Glomerular visceral epithelial cell (primary cell): ENCODE measurements at regions not wholly inside any gene's neighbourhood (a gene's known extent, or its start where the extent isn't known, plus 50 kb on each side); places are given as distances from the start of the nearest gene placed in this dataset.

ENCODE experiments used
- DNase-seq: peaks from one replicate; pipeline ENCODE4 v3.0.0-alpha.2; 2016; ENCODE audit errors: extremely low spot score

GRCh38 chr2:21694079-21694878 is 570.5 kb downstream of the TDRD15 start:
- no peak for DNase-seq

DNA sequence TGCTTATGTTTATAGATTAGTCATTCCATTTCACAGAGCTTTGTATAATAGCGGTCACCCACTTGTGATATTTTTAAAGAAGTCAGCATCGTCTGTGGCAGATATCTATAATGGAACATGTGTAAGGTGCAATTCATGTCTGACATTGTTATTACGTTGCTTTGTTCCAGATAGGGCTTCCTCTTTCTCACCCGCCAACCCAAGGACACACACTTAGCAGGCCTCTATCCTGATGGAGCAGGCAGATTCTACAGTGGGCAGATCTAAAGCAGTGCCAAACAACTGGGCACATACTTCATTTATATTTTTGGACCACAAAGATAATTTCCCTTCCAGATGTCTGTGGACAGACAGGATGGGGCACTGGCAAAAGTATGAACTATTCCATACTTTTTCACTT is 573.1 kb downstream of the TDRD15 start:
- no peak for DNase-seq

DNA sequence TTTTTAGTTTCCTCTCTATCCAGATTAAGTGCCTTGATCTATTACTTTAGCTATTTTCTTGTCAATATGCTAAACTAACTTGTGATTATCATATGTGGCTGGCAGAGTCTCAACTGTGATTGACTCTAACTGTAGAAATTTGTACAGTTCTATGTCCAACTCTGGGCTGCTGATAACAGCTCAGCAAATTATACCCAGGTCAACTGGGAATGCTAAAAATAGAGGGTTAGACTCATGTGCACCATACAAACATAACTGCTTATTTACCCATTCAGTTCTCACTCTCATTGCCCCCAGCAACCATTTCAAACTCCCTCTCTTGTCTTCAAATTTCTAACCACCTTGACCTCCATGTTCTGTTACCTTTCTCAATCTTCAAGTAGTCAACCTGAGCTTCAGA is 576.9 kb downstream of the TDRD15 start:
- no peak for DNase-seq

DNA sequence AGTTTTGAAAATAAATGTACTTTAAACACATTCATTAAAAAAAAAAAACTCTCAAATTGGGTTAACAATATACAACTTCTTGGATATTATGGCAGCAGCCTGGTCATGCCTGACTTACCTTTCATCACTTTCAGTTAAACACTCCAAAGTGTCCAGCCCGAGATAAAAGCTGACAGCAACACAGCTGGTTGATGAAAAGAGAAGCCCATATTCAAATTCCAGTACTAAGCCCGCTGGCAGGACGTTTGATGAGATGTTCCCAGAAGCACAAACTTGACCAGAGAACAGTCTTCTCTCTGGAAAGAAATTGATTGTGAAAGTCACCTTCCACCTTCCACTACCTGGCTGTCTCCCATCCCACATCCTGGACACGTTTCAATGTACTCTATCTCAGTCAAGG is 586.3 kb downstream of the TDRD15 start:
- DNase-seq = no peak

- DNase-seq = no peak
Observed at GRCh38 chr2:21710496-21710895, 586.7 kb downstream of the TDRD15 start.

- DNase-seq = no peak
Observed at GRCh38 chr2:21715887-21716286, 592.1 kb downstream of the TDRD15 start.

DNA sequence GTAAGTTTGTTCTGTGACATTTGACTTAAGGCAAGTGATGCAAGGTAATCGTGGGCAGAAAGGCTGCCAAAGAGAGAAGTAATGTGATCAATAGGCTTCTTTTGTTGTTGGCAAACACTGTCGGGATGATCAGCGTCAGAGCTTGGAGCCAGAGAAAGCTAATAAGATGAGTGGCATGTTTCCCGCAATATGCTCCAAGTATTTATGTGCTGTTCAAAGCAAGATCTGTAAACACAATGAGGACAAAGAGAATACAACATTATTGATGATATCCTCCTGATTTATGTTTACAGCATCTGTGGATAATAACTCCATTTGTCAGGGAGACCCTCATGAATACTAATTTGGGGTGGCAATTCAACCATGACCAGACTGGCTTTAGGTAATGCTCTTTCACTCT is 603.3 kb downstream of the TDRD15 start:
- DNase-seq = no peak

DNA sequence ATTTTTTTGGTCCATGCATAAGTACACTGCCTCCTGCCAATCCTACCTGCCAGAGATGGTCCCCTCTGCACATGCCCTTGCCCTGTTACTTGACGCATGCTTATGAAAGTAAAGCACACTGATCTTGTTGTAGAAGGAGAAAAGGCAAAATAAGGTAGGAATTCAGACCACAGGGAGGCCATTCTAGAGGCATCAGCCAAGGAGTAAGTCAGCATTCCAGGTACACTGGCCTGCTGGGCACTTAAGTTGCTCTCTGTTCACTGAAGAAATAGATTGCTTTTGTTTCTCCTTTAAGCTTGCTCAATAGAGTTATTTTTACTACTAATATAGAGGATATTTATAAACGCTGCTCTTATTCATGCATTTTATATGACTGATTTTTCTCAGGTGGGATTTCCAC is 604.4 kb downstream of the TDRD15 start:
- no peak for DNase-seq

DNA sequence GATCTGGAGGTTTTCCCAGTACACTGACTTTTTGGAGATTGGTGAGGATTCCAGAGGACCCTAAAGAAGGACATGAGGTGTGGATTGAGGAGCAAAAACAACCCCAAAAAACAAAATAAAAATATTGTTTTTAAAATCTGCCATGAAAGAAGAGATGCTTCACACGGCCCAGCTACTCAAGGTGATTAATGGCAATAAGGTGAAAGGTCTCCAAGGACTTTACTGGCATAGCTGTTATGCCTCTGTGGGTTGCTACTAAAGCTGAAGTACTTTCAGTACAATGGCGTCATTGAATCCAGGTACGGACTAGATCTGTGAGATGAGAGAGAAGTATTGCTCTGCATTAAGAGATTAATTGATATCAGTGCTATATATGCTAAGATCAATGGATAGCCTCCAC is 606.4 kb downstream of the TDRD15 start:
- no peak for DNase-seq

- DNase-seq = no peak
Observed at GRCh38 chr2:21740484-21740883, 616.7 kb downstream of the TDRD15 start.

GRCh38 chr2:21746499-21746898 is 622.7 kb downstream of the TDRD15 start:
- DNase-seq = no peak

- no peak for DNase-seq
Observed at GRCh38 chr2:21748501-21748900, 624.7 kb downstream of the TDRD15 start.

- no peak for DNase-seq
Observed at GRCh38 chr2:21754164-21754788, 630.5 kb downstream of the TDRD15 start.

DNA sequence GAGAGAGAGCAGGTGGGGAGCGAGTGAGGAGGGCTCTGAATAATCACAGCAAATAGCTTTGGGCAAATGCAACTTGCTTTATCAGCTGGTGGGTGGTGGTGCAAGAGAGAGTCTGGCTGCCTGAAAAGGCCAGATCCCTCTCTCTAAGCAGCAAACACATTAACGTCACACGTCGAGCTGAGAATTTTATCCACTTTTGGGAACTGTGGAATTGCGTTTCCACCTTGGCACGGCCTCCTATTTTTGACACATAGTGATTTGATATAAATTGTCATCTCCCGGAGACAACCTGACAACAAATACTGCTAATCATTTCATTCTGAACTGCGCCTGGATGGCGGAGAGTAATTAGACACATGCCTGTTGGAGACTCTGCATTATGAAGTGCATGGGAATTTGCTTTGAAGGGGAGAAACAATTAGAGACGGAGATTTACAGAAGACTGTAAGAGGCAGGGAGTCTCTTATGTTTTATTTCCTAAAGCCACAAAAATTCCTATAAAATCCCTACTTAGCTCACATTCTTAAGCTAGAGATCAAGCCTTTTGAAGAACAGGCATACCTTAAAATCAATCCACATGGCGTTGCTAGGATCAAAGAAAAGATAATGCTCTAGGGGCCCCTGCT is 634.1 kb downstream of the TDRD15 start:
- no peak for DNase-seq

- DNase-seq = no peak
Observed at GRCh38 chr2:21759819-21760218, 636.1 kb downstream of the TDRD15 start.

DNA sequence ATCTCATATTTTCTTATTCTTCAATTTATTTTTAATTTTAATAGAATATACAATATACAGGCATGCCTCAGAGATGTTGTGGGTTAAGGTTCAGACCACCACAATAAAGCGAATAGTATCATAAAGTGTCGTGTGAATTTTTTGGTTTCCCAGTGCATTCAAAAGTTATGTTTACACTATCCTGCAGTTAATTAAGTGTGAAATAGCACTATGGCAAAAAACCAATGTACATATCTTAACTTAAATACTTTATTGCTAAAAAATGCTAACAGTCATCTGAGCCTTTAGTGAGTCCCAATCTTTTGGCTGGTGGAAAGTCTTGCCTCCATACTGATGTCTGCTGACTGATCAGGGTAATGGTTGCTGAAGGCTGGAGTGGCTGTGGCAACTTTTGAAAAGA is 637.6 kb downstream of the TDRD15 start:
- DNase-seq = no peak

DNA sequence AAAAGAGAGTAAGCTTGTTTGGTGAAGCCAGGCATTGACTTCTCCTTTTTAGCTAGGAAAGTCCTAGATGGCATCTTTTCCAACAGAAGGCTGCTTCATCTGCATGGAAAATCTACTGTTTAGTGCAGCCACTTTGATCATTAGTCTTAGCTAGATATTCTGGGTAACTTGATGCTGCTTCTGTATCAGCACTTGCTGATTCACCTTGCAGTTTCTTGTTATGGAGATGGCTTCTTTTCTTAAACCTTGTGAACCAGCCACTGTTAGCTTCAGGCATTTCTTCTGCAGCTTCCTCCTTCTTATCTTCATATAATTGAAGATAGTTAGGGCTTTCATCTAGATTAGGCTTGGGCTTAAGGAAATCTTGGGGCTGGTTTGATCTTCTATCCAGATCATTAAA is 639.7 kb downstream of the TDRD15 start:
- no peak for DNase-seq

- DNase-seq = no peak
Observed at GRCh38 chr2:21770787-21771186, 647.0 kb downstream of the TDRD15 start.

DNA sequence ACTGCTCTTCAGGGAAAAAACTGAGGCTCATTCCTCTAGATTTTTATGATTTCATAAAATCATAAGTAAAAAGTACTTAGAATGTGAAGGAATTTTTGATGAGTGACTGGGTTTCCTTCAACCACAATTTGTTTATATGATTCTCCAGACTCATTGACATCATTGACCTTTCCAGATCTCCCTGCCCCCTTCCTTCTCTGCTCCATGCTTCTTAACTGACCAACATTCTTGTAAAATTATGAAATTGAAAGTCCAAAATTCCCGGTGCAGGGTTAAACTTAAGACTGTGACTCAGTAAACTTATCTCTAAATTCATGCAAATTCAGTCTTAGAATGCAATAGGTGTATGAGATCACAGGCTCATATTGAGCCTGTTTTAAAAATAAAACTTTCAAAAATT is 648.9 kb downstream of the TDRD15 start:
- no peak for DNase-seq

- DNase-seq = no peak
Observed at GRCh38 chr2:21773168-21773567, 649.4 kb downstream of the TDRD15 start.

GRCh38 chr2:21774691-21775368 is 651.1 kb downstream of the TDRD15 start:
- no peak for DNase-seq

GRCh38 chr2:21779786-21780185 is 656.0 kb downstream of the TDRD15 start:
- DNase-seq = no peak

DNA sequence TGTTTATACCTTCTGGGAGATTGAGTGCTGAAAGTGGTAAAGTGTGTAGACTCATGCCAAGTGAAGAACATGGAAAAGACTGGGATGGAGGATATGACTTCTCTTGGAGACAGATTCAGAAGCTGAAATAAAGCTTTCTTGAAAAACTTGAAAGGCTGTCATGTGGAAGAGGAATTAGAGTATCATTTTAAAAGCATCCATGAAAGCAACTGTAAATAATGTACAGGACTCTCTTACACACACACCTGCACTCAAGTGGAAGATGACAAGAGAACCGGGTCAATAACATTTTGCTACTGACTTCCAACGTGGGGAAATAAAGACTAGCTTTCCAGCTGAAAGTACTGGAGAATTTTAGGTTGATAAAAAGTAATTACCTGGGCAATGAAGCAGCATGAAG is 658.2 kb downstream of the TDRD15 start:
- DNase-seq = no peak
